Parathyroid adenoma (tissue), 2 donors: ENCODE measurements at regions not wholly inside any gene's neighbourhood (a gene's known extent, or its start where the extent isn't known, plus 50 kb on each side); places are given as distances from the start of the nearest gene placed in this dataset.
"Not testable (repeated sequence)": the region's sequence is repeated elsewhere in the genome, so short reads cannot be mapped to it uniquely, and the experiment has no call there.

Experiments used
- H2AFZ ChIP-seq: fragments of 300-600 bp; sonication (generic); one replicate; pipeline ENCODE4 v1.7.0; 2017; ENCODE audit warnings: antibody characterized with exemption, mild to moderate bottlenecking
- H3K27ac ChIP-seq: fragments of 300-600 bp; sonication (generic); one replicate; pipeline ENCODE4 v1.7.0; 2017
- H3K27me3 ChIP-seq: fragments of 300-600 bp; sonication (generic); one replicate; pipeline ENCODE4 v1.7.0; 2017; ENCODE audit warnings: low read length; ENCODE audit not compliant: control insufficient read depth, insufficient read depth
- H3K36me3 ChIP-seq: fragments of 300-600 bp; sonication (generic); one replicate; pipeline ENCODE4 v1.7.0; 2017; ENCODE audit warnings: low read length; ENCODE audit not compliant: control insufficient read depth, insufficient read depth
- H3K4me1 ChIP-seq: fragments of 300-600 bp; sonication (generic); one replicate; pipeline ENCODE4 v1.7.0; 2017; ENCODE audit warnings: control low read depth
- H3K4me2 ChIP-seq: fragments of 300-600 bp; sonication (generic); one replicate; pipeline ENCODE4 v1.7.0; 2017; ENCODE audit warnings: low read length
- H3K4me3 ChIP-seq: fragments of 300-600 bp; sonication (generic); one replicate; pipeline ENCODE4 v1.7.0; 2017; ENCODE audit warnings: low read depth, low read length
- H3K79me2 ChIP-seq: fragments of 300-600 bp; sonication (generic); one replicate; pipeline ENCODE4 v1.7.0; 2017; ENCODE audit warnings: control low read depth
- H3K9ac ChIP-seq: fragments of 300-600 bp; sonication (generic); one replicate; pipeline ENCODE4 v1.7.0; 2017; ENCODE audit warnings: mild to moderate bottlenecking
- H3K9me3 ChIP-seq: fragments of 300-600 bp; sonication (generic); one replicate; pipeline ENCODE4 v1.7.0; 2017; ENCODE audit warnings: low read length; ENCODE audit not compliant: control insufficient read depth
- TF ChIP-seq, protein P1 (sequence below): fragments of 300-600 bp; sonication (generic); IDR thresholded peaks from one replicate; pipeline ENCODE4 v1.7.0; 2017; ENCODE audit warnings: antibody characterized with exemption, mild to moderate bottlenecking
- donor health status: primary hyperparathyroidism.

DNA sequence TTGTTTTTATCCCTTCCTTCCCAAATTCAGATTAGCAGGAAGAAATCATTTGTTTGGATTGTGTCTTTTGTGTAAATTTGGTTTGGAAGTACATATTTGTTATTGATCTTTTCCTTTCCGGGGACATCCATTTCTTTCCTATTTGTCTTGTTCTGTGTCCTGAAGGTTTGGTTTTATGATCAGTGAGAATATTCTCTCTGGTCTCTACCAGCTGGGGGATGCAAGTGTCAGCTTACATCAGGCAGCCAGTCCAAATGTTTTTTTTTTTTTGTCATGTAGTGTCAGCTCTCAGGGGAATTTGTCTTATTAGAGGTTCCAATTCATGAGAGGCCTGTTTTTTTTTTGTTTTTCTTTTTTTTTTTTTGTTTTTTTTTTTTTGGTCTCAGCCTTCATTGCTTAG is 479.2 kb upstream of the LRRC7 start:
- Histone ChIP-seq H3K9me3 (no peaks in the 10 kb centered on the region), H3K9ac (no peak overlapping the region), H3K27me3 (no peaks in the 10 kb centered on the region), H3K36me3 (no peaks in the 10 kb centered on the region), H3K79me2 (no peaks in the 10 kb centered on the region), H3K4me3 (no peak overlapping the region), H3K27ac (no peak overlapping the region), H3K4me2 (no peak overlapping the region), H3K4me1 (no peaks in the 10 kb centered on the region), H2AFZ (no peak overlapping the region)
- TF ChIP-seq, protein P1, sequence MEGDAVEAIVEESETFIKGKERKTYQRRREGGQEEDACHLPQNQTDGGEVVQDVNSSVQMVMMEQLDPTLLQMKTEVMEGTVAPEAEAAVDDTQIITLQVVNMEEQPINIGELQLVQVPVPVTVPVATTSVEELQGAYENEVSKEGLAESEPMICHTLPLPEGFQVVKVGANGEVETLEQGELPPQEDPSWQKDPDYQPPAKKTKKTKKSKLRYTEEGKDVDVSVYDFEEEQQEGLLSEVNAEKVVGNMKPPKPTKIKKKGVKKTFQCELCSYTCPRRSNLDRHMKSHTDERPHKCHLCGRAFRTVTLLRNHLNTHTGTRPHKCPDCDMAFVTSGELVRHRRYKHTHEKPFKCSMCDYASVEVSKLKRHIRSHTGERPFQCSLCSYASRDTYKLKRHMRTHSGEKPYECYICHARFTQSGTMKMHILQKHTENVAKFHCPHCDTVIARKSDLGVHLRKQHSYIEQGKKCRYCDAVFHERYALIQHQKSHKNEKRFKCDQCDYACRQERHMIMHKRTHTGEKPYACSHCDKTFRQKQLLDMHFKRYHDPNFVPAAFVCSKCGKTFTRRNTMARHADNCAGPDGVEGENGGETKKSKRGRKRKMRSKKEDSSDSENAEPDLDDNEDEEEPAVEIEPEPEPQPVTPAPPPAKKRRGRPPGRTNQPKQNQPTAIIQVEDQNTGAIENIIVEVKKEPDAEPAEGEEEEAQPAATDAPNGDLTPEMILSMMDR = no peak

DNA sequence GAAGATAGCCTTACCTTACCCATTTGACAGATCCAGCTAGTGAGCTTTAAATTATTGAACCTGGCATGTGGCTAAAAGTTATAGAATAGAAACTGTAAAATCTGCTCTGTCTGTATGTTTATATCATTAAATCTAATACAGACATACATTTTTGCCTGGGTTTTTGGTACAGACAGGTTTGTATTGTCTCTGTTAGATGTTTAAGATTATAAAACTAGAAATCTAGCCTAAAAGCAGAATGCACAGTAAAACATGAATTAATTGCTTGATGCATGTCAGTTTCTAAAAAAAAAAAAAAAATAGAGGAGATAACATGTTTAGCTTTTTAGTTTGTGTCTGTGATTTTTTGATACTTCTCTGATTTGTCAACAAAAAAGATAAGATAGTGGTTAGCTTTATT is 477.6 kb upstream of the LRRC7 start:
- Histone ChIP-seq H2AFZ (no peak overlapping the region), H3K79me2 (no peaks in the 10 kb centered on the region), H3K27ac (no peak overlapping the region), H3K4me1 (no peaks in the 10 kb centered on the region), H3K4me3 (no peak overlapping the region), H3K9ac (no peak overlapping the region), H3K27me3 (no peaks in the 10 kb centered on the region), H3K36me3 (no peaks in the 10 kb centered on the region), H3K9me3 (no peaks in the 10 kb centered on the region), H3K4me2 (no peak overlapping the region)
- TF ChIP-seq, protein P1 = no peak

- Histone ChIP-seq H3K9ac (no peak overlapping the region), H3K79me2 (no peaks in the 10 kb centered on the region), H2AFZ (no peak overlapping the region), H3K36me3 (no peaks in the 10 kb centered on the region), H3K27ac (no peak overlapping the region), H3K4me1 (no peaks in the 10 kb centered on the region), H3K4me3 (no peak overlapping the region), H3K27me3 (no peaks in the 10 kb centered on the region), H3K4me2 (no peak overlapping the region), H3K9me3 (no peaks in the 10 kb centered on the region)
- TF ChIP-seq, protein P1 = no peak
Measured at GRCh38 chr1:69090752-69091151, 477.0 kb upstream of the LRRC7 start.

- not testable (repeated sequence) for H3K4me2 ChIP-seq, H3K27me3 ChIP-seq, H3K36me3 ChIP-seq, H3K9me3 ChIP-seq, H3K79me2 ChIP-seq, H3K27ac ChIP-seq, H3K9ac ChIP-seq, H3K4me1 ChIP-seq, H3K4me3 ChIP-seq, H2AFZ ChIP-seq
Measured at GRCh38 chr1:69102058-69102457, 465.7 kb upstream of the LRRC7 start.

GRCh38 chr1:69103213-69103612 is 464.5 kb upstream of the LRRC7 start:
- Histone ChIP-seq H3K27ac (no peak overlapping the region), H3K36me3 (no peaks in the 10 kb centered on the region), H3K4me2 (no peak overlapping the region), H3K79me2 (no peaks in the 10 kb centered on the region), H3K4me1 (no peaks in the 10 kb centered on the region), H3K4me3 (no peak overlapping the region), H3K9me3 (no peaks in the 10 kb centered on the region), H2AFZ (no peak overlapping the region), H3K9ac (no peak overlapping the region), H3K27me3 (no peaks in the 10 kb centered on the region)
- TF ChIP-seq, protein P1 = no peak
